ENCODE measurements at regions not wholly inside any gene's neighbourhood (a gene's known extent, or its start where the extent isn't known, plus 50 kb on each side); places are given as distances from the start of the nearest gene placed in this dataset.

DNA sequence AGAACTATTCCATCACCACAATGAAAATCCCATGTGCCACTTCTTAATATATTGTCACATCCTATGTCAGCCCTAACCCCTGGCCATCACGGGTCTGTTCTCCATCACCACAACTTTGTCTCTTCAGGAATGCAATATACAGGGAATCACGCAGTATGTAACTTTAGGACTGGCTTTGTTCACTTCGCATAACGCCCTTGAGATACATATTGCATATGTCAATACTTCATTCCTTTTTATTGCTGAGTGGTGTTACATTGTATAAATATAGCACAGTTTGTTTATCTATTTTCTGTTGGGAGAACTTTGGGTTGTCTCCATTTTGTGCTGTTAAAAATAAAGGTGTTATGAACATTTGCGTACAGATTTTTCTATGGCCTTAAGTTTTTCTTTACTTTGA lies 195.4 kb upstream of the ZMIZ1 start:
- Histone ChIP-seq H3K4me3 (no peak overlapping the region), H3K4me1 (no peaks in the 10 kb centered on the region), H3K27ac (no peak overlapping the region), H3K36me3 (no peaks in the 10 kb centered on the region), H3K9me3 (no peaks in the 10 kb centered on the region), H3K27me3 (no peaks in the 10 kb centered on the region)
- TF ChIP-seq, protein P1, sequence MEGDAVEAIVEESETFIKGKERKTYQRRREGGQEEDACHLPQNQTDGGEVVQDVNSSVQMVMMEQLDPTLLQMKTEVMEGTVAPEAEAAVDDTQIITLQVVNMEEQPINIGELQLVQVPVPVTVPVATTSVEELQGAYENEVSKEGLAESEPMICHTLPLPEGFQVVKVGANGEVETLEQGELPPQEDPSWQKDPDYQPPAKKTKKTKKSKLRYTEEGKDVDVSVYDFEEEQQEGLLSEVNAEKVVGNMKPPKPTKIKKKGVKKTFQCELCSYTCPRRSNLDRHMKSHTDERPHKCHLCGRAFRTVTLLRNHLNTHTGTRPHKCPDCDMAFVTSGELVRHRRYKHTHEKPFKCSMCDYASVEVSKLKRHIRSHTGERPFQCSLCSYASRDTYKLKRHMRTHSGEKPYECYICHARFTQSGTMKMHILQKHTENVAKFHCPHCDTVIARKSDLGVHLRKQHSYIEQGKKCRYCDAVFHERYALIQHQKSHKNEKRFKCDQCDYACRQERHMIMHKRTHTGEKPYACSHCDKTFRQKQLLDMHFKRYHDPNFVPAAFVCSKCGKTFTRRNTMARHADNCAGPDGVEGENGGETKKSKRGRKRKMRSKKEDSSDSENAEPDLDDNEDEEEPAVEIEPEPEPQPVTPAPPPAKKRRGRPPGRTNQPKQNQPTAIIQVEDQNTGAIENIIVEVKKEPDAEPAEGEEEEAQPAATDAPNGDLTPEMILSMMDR (IDR thresholded peaks at IDR 0.05) = no peak
- no peak for TF ChIP-seq POLR2A (IDR thresholded peaks at IDR 0.05)
- intact Hi-C loops (cut with DNase I) = no loop called here
- no peak for ATAC-seq
- no peak for DNase-seq
- whole genome bisulfite sequencing (ENCODE audit: insufficient coverage, low coverage, low lambda C conversion rate, missing lambda C conversion rate) = 80% methylated on average over 5 of the region's 5 CpGs

DNA sequence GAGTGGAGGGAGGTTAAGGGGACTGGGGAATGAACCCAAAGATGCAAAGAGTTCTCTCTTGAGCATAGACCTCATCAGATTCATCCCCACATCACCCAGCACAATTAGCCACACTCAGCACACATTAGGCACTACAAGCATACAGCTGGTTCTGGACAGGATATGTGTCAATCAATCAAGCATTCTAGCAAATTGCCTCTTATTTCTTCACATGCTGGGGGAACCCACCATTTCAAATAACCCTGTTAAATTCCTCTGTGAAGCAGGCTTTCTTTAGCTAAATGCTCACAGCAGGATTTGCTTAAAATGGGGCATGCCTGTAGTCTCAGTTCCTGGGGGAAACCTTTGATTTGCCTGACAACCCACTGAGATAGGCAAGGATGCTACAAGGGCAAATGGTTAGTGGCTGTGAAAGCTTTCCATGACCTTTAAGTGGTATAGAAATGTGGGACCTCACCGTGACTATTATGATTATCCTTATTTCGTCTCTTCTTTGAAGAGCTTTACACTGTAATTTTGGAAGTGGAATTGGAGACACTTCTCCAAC lies 193.4 kb upstream of the ZMIZ1 start:
- intact Hi-C loops (cut with DNase I) = no loop called here
- Histone ChIP-seq H3K4me1 (no peaks in the 10 kb centered on the region), H3K27ac (no peak overlapping the region), H3K27me3 (no peaks in the 10 kb centered on the region), H3K36me3 (no peaks in the 10 kb centered on the region), H3K9me3 (no peaks in the 10 kb centered on the region), H3K4me3 (no peak overlapping the region)
- DNase-seq (no peak), ATAC-seq (no peak)
- WGBS (ENCODE audit: insufficient coverage, low coverage, low lambda C conversion rate, missing lambda C conversion rate) = 76% methylated on average over 2 of the region's 2 CpGs
- TF ChIP-seq, protein P1 (IDR thresholded peaks at IDR 0.05) = no peak
- no peak for TF ChIP-seq POLR2A (IDR thresholded peaks at IDR 0.05)

DNA sequence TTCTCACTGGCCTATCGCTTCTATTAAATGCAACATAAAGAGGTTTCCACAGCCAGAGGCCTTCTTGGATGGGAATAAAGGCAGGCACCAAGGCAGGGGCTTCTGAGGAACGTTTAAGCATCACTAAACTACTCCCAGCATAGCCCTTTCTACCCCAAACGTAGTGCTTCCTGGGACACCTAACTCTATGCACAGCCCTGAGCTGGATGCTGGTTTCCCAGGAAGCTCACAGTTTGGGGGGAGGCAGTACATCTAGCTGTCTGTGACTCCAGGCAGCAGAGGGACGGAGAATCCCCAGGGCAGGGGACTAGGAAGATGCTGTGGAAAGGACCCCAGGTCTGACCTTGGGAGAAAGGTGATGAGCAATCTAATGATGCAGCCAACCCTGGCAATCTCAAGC lies 192.8 kb upstream of the ZMIZ1 start:
- Histone ChIP-seq H3K27me3 (no peaks in the 10 kb centered on the region), H3K36me3 (no peaks in the 10 kb centered on the region), H3K4me3 (no peak overlapping the region), H3K27ac (no peak overlapping the region), H3K4me1 (no peaks in the 10 kb centered on the region), H3K9me3 (no peaks in the 10 kb centered on the region)
- TF ChIP-seq POLR2A (IDR thresholded peaks at IDR 0.05) = no peak
- intact Hi-C loops (cut with DNase I) = no loop called here
- WGBS (ENCODE audit: insufficient coverage, low coverage, low lambda C conversion rate, missing lambda C conversion rate) = 36% methylated on average over 3 of the region's 4 CpGs
- DNase-seq (no peak), ATAC-seq (no peak)

DNA sequence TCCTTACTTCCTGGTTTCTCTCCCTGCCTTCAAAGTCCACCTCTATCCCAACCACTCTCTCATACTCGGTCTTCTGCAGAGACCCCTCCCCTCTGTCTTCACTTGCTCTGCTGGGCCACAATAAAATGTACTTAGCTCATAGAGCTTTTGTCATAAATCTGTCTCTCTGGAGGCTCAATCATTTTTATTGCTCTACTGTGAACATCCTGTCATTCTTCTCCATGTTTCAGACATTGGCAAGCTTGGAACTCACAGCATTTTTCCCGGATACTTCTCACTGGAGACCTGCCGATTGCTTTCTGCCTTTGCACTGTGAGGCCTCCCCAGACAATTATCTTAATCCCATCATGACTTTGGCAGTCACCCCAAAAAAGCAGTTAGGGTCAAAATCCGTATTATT lies 192.3 kb upstream of the ZMIZ1 start:
- no peaks in the 10 kb centered on the region for H3K36me3 ChIP-seq
- H3K27ac ChIP-seq = no peak overlapping the region
- H3K4me1 ChIP-seq = no peaks in the 10 kb centered on the region
- ATAC-seq (no peak), DNase-seq (no peak)
- H3K27me3 ChIP-seq = no peaks in the 10 kb centered on the region
- intact Hi-C loops (cut with DNase I) = no loop called here
- TF ChIP-seq POLR2A (IDR thresholded peaks at IDR 0.05) = no peak
- TF ChIP-seq, protein P1 (IDR thresholded peaks at IDR 0.05) = no peak
- WGBS (ENCODE audit: insufficient coverage, low coverage, low lambda C conversion rate, missing lambda C conversion rate) = 62% methylated on average over 4 of the region's 4 CpGs
- H3K4me3 ChIP-seq = no peak overlapping the region
- no peaks in the 10 kb centered on the region for H3K9me3 ChIP-seq

GRCh38 chr10:78879621-78880020 lies 189.1 kb upstream of the ZMIZ1 start:
- WGBS (ENCODE audit: insufficient coverage, low coverage, low lambda C conversion rate, missing lambda C conversion rate) = 74% methylated on average over 3 of the region's 3 CpGs
- intact Hi-C loops (cut with DNase I) = no loop called here
- TF ChIP-seq, protein P1 (IDR thresholded peaks at IDR 0.05) = no peak
- TF ChIP-seq POLR2A (IDR thresholded peaks at IDR 0.05) = no peak
- no peak for ATAC-seq
- Histone ChIP-seq H3K4me1 (no peaks in the 10 kb centered on the region), H3K27ac (no peak overlapping the region), H3K4me3 (no peak overlapping the region), H3K36me3 (no peaks in the 10 kb centered on the region), H3K9me3 (no peaks in the 10 kb centered on the region), H3K27me3 (no peaks in the 10 kb centered on the region)
- no peak for DNase-seq

Measured in right lobe of liver (tissue), 6 donors.